GM21515 (cell line): ENCODE measurements at regions not wholly inside any gene's neighbourhood (a gene's known extent, or its start where the extent isn't known, plus 50 kb on each side); places are given as distances from the start of the nearest gene placed in this dataset.
"Not testable (repeated sequence)": the region's sequence is repeated elsewhere in the genome, so short reads cannot be mapped to it uniquely, and the experiment has no call there.

Source experiments
- ATAC-seq: cut with Tn5 transposase; IDR thresholded peaks from one replicate; pipeline ENCODE4 v1.9.1; 2021; ENCODE audit not compliant: unreplicated experiment

DNA sequence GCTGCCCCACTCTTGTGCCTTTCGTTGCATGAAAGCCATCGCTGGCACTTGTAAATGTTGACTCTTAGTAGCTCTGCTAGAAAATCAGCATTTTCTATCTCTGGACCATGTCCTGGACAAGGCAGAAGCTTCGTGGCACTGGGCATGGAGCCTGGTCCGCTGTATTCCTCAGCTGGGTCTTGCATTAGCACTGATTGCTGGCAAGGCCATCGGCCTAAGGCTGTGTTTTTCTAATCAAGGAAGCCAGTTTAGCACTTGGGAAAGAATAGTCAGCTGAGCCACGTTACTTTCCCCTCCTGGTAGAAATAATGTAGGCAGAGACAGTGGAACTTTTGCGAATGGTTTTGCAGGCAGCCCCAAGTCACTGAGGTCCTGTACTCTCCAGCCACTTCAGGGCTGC lies 180.2 kb upstream of the EOLA2 start:
- no peak for ATAC-seq

DNA sequence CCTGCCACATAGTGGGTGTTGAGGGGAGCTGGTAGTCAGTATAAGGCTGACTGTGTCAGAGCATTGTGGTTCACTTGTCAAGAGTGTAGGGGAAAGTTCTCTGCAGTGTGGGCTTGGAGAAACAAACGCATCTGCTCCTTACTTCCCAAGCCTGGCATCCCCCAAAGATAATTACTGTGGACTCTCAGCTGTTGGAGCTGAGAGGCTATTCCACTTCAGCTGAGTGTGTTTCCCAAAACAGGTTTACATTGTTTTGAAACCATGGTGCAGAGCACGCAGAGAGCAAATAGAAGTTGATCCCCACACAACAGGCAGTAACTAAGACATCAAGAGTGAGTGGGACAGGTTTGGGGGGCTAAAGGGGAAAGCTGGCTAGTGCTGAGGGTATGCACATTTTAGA lies 181.0 kb upstream of the EOLA2 start:
- ATAC-seq, result no peak

DNA sequence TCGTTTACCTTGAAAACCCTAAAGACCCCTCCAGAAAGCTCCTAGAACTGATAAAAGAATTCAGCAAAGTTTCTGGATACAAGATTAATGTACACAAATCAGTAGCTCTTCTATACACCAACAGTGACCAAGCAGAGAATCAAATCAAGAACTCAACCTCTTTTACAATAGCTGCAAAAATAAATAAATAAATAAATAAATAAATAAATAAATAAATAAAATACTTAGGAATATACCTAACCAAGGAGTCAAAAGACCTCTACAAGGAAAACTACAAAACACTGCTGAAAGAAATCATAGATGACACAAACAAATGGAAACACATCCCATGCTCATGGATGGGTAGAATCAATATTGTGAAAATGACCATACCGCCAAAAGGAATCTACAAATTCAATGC lies 186.8 kb upstream of the EOLA2 start:
- ATAC-seq, result not testable (repeated sequence)

DNA sequence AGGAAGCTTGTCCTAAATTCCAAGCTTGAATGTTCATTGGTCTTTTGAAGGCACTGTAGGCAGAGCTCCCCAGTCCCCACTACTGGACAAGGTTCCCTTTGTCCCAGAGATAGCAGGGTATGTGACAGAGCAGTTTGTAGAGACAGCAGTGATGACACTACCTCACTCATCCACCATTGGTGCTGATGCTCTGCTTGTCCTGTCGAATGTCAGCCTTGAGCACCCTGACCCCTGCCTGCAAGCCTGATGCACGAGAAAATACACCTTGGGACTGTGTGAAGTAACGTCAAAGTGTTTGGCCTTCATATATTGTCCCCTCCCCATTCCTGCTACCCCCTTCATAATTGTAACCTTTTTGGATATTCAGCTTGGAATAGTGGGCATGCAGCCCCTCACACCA lies 188.9 kb upstream of the EOLA2 start:
- ATAC-seq, result no peak

DNA sequence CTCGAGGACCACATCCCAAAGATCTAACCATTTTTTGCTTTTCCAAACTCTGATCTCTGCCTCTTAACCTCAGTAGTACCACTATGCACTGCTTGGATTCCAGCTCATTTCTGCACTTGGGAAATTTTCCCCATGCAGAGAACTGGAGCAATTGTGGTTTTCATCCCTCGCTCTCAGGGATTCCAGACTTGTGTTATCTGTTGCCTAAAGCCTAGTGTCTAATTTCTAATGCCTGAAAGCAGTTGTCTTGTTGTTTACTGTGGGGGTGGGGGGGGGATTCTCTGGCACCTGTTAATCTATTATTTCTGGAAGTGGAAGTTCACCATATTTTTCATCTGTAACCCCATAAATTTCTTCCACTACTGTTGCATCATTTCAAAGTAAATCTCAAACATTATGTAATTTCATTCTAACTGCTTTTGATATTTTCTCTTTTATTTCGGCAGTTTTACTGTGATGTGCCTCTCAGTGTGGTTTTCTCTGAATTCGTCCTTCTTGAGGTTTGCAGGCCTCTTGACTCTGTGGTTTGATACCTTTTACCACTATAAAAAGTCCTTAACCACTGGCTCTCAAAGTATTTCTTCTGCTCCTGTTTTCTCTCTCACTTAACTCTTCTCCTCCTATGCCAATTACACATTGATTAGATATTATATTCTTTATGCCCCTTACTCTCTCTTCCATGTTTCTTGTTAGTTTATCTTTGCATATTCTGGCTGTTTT lies 205.6 kb upstream of the EOLA2 start:
- ATAC-seq, result no peak

DNA sequence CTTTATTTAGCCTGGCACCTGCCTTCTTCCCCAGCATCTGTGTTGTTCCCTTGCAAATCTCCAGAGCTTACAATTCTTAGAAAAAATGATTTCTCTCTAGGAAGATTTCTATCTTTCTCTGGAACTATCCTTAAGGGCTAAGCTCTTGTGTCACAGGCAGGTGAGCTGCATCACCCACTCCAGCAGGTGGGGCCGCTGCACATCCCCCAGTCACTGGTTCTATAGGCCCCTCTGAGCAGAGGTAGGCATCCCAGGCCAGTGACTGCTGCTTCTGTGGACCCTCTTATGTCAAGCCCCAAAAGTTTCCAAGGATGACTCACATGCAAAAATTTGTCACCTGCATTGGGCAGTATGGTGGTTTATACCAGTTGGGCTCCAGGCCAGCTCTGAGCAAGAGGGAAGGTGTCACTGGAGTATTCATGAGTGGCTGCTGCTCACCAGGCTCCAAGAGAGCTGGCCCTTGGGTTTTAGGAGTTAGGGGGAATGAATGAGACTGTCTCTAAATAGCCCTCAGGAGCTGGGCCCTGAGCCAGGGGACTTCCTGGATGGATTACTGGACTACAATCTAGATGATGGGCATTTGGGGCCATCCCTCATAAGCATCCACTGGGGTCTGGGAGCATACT lies 208.1 kb upstream of the EOLA2 start:
- ATAC-seq, result no peak

DNA sequence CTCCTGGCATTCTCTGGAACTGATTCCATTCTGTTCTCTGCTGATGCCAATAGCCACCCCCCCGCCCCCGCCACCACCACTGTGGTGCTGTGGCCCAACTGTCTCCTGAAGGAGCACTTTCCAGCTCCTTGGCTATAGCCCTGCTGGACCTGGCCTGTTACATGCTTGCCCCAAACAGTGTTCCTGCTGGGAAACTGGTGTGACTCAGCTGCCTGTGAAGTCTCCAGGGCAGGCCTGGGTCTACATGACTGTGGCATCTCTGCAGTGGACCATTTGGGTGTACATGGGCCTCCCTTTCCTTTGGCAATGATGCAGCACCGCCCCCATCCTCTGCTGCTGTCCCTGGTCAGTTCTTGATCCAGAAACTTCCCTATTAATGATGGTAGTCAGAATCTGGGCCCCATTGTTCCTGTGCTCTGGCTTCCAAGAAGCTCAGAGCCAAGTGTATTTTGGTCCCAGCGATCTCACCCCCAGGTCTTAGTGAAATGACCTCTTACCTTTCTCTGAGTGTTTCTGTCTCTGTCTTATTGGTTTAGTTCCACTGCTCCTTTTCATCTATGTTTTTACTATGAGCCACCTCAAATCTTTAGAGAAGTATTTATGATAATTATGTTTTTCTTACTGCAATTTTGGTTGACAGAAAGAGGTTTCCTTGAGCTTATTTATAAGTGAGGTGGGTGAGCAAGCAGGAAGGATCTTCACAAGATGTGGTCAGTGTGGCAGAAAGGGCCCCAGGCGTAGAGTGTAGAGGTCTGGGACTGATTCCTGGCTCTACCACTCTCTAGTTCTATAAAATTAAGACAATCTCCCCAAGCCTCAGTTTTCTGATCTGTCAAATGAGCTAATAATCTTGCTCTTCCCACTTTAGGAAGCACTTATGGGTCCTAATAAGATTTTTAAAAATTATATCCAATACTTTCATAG lies 210.7 kb upstream of the EOLA2 start:
- no peak for ATAC-seq

DNA sequence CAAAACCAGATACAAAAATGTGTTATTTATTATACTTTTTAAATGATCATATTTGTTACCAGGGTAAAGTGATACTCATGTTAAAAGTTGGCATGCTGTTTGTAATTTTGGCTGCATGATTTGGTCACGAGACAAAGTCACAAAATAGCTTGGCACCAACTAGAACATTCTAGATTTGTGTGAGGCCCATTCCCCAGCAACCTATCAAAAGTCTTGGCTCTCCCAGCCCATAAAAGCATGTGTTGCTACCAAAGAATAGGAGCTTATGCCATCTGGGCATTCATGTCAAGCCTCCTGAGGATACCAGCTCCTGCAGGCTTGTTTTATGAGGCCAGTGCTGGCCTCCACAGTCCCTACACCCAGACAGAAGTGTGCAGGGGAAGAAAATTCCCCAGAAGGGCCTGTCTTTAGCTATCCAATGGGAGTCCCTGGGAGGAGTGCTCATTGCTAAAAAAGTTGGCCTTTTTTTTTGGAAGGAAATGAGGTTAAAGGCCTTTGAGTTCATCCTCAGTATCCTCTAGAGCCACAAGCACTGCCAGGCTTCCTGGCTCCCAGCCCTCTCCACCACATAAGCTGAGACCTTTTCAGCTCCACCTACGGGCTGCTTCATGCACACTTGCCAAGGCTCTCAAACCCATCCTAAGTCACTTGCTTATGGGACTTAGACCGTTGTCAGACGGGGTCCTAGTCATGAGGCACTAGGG lies 211.9 kb upstream of the EOLA2 start:
- no peak for ATAC-seq

DNA sequence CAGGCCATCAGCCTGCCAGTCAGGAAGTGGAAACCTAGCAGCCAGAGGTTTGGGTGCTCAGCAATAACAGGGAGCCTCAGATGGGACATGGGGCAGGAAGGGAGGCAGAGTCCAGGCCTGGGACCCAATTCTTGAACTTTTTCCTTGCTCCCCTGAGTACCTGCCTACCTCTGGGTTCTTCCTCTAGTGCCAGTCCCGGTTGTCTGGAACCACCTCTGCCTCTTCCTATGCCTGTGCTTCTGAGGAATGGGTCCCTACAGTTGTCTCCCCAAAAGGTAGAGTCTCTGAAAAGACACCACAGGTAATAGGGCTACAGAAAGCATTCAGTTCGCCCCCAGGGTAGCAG lies 212.4 kb upstream of the MAMLD1 start:
- ATAC-seq, result no peak

DNA sequence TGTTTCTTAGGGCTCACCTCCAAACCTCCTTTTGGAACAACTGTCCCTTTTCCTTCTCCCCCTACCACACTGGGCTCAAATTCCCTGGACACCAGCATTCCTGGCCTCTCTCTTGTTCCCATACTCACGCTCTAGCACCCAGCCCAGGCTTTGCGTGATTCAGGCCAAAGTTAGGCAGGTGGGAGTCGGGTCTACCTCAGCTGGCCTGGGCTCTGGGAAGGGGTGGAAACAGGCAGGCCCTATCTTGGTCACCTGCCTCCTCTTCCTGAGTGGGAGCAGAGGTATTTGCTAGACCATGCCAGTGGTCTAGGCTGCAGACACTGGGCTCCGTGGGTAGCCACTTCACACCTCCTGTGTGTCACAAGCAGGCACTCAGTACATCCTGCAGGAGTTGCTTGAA lies 211.1 kb upstream of the MAMLD1 start:
- no peak for ATAC-seq

DNA sequence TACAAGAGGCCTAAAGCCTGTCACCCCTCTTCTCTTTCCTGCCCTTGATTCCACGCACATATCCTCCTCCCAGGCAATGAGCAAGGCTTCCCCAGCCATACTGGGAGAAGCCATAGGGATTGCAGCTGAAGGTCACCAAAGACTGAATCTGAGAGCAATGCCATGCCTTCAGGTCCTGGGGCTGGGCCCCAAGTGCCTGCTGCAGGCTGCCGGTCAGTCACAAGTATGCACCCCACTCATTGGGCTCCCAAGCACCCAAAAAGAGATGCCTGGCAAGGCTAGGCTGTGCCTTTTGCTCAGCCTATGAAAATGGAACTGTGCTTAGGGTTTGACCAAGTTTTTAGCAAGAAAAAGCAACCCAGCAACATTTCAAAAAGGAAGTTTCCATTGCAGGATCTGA lies 210.6 kb upstream of the MAMLD1 start:
- ATAC-seq, result no peak

DNA sequence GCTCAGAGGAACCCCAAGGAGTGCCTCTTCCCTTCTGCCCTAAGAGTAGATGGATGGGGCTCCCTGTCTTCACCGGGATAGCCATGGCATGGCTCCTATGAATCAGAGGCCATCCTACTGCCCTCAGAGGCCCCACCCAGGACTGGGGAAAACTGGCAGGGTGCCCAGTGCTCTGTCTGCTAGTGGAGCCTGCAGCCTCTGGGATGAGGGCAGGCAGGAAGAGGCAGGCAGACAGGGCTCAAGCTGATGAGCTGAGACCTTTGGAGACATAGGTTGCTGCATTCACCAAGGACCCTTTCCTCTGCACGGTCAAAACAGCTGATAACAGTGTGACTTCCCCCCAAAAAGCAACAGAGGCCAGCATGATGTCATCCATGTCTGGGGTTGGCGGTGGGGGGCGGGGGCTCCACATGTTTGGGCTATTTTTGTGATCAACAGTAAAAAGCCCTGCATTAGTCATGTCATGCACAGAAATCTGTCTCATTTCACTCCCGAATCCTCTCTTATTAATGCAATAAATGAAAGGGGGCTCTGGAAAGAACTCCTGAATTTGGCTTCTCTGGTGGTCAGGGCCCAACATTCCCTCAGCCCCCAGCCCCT lies 207.6 kb upstream of the MAMLD1 start:
- ATAC-seq, result no peak

DNA sequence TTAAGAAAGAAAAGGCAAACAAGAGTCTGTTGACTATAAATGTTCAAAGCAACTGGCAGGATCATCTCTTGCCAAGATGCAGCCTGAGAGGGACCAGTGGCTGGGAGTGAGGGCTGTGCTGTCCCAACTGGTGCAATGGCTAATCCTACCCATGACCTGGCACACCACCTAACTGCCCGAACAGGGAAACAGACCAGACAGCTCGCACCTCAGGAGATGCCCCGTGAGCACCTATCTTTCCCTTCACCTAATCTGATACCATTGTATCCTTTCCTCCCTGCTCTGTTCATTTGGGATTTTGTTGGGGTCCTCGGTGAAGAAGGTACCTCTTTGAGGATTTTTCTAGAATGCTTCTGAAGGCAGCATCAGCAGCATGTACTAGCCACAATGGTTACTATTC lies 206.5 kb upstream of the MAMLD1 start:
- ATAC-seq, result no peak

DNA sequence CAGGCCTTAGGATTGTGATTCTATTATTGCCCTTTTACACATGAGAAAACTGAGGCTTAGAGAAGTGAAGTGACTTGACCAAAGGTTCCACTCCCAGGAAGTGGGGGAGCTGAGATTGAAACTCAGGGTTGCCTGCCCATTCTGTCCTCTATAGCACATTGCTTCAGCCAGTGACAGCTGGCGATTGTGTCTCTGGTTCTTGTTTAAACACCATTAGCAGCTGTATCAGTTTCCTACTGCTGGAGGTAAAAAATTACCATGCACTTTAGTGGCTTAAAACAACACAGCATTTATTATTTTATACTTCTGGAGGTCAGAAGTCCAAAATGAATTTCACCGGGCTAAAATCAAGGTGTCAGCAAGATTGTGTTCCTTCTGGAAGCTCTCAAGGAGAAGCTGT lies 205.8 kb upstream of the MAMLD1 start:
- ATAC-seq, result no peak

DNA sequence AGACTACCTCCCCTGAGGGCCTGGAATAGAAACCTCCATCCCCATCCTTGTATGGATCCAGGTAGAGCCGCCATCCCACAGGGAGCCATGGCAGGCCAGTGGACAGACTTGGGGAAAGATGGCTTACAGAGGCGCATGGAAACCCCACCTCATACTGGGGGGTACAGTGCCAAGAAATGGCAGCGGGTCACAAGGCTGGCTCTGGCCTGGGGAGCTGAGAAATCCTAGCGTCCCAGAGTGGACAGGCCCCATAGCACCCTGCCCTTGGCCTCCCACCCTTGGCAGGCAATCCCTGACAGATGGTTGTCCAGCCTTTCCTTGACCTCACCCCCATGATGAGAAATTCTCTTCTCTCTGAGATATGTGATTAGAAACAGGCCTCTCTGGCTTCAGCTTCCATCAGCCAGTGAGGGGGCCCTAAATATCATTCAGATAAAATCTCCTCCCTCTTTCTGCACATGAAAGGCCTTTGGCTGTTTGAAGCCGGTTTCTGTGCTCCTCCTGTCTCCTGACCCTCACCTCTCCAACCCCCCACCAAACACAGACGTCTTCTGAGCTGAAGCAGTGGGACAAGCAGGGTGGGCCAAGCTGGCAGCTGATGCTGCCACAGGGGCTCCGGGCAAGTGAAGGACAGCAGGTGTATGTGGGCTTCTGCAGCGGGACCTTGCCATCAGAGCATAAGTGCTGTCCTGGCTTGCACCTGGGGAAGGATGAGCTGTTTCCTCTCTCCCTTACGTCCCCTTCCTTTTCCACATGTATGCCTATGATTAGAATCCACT lies 204.4 kb upstream of the MAMLD1 start:
- no peak for ATAC-seq

DNA sequence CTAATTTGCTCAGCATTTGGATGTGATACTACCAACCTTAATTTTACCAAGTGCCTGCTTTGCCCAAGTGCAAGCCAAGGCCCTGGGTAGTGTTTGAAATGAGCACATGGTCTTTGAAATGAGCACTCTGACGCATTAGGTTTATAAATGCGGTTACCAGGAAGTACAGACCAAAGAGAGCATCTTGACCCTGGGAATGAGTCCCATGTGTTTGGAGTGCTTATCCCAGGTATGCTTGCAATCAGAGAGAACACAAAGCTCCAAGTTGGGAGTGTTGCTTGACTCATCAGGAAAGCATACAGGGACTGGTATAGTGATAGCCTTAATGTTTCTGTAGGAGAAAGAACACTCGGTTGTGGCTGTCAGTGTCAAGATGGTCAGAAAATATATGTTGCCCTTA lies 203.6 kb upstream of the MAMLD1 start:
- ATAC-seq, result no peak

DNA sequence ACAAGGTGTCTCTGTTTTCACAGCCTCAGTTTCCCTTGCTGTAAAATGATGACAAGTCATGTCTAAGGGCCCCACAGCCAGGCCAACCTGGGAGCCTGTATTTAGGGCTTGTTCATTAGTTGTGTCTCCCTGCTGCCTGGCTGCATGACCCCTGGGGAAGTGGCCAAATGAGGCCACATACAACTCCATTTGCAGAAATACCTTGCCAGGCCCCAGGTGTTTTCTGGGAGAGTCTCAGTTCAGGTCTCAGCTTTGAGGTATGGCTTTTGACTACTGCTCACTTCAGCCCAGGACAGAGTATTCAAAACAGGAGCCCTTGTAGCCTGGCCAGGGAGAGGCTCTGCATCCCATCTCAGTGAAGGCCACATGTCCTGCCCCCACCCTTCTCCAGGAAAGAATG lies 202.5 kb upstream of the MAMLD1 start:
- no peak for ATAC-seq

DNA sequence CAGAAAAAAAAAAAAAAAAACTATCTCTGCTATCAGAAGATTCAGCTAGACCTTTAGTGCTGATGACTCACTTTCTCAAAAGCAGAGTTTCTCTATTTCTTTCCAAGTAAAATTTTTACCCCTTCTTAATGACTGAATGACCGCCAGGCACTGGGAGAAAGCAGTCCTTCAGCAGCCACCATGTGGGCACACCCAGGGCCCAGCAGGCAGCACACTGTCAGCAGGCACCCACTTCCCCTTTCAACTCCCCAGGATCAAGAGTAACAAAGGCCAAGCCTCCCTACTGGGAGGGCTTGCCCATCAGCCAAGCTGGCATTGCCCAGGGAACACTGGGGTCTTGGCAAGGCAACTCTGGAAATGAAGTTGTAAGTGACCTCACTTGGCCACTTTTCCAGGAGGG lies 201.9 kb upstream of the MAMLD1 start:
- ATAC-seq, result no peak

DNA sequence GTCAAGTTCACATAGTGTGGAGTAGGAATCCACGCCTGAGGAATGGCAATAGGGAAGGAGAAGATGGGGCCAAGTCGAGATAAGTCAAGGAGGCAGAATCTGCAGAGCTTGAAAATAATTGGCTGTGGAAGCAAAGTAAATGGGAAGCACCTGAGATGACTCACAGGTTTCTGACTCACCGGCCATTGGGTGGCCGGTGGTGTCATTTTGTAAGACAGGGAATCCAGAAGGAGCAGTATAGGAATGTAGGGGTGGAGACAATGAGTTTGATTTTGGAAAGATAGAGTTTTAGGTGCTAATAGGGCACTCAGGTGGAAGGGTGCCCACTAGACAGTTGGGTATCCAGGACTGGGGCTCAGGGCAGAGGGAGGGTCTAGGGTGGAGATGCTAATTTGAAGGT lies 201.0 kb upstream of the MAMLD1 start:
- no peak for ATAC-seq

DNA sequence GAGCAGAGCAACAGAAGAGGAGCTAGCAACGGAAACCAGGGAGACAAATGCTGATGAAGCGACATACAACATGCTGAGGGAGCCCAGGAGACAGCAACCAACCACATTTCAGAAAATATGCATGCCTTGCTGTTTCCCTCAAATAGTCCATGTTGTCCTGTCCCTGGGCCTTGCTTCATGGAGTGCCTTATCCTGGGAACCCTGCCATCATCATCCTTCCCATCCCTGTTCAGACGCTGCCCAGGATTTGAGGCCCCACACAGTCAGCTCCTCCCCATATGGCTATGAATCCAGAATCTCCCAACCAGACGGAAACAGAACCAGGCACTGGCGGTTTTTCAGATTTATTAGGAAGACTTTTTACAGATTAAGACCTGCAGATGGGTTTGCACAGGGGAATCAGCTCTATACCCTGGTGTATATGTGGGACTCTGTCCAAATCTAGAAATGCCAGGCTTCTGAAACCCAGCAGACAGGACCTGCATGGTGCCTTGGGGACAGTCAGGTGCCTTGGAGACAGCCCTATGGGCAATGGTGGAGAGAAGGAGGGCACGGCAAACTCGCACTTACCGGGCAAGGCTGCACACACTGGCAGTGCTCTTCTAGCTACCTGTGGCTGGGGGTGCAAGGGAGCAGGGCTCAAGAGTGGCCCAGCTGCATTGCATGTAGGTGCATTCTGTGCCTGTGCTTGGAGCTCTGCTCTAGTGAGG lies 199.7 kb upstream of the MAMLD1 start:
- ATAC-seq, result no peak
